ENCODE measurements at regions not wholly inside any gene's neighbourhood (a gene's known extent, or its start where the extent isn't known, plus 50 kb on each side); places are given as distances from the start of the nearest gene placed in this dataset.

- no peaks in the 10 kb centered on the region for H3K27me3 ChIP-seq (ENCODE audit: control insufficient read depth, insufficient read depth, low read length)
- H3K4me3 ChIP-seq (ENCODE audit: low read depth, low read length) = no peak overlapping the region
- no peaks in the 10 kb centered on the region for H3K36me3 ChIP-seq (ENCODE audit: control insufficient read depth, insufficient read depth, low read length)
- no peak for DNase-seq (ENCODE audit: low read depth)
- FAIRE-seq = no peak
- no peak for TF ChIP-seq CTCF (IDR thresholded peaks at IDR 0.05; ENCODE audit: insufficient read depth, low read length, severe bottlenecking)
Observed at GRCh38 chr10:130751851-130752250, 559.7 kb downstream of the TCERG1L start.

GRCh38 chr10:130756651-130757050 is 554.9 kb downstream of the TCERG1L start:
- no peaks in the 10 kb centered on the region for H3K36me3 ChIP-seq (ENCODE audit: control insufficient read depth, insufficient read depth, low read length)
- no peak for FAIRE-seq
- TF ChIP-seq CTCF (IDR thresholded peaks at IDR 0.05; ENCODE audit: insufficient read depth, low read length, severe bottlenecking) = no peak
- no peak overlapping the region for H3K4me3 ChIP-seq (ENCODE audit: low read depth, low read length)
- DNase-seq (ENCODE audit: low read depth) = no peak
- H3K27me3 ChIP-seq (ENCODE audit: control insufficient read depth, insufficient read depth, low read length) = no peaks in the 10 kb centered on the region

GRCh38 chr10:130757271-130757670 is 554.2 kb downstream of the TCERG1L start:
- no peak for DNase-seq (ENCODE audit: low read depth)
- FAIRE-seq = no peak
- no peak for TF ChIP-seq CTCF (IDR thresholded peaks at IDR 0.05; ENCODE audit: insufficient read depth, low read length, severe bottlenecking)
- H3K36me3 ChIP-seq (ENCODE audit: control insufficient read depth, insufficient read depth, low read length) = no peaks in the 10 kb centered on the region
- H3K27me3 ChIP-seq (ENCODE audit: control insufficient read depth, insufficient read depth, low read length) = no peaks in the 10 kb centered on the region
- no peak overlapping the region for H3K4me3 ChIP-seq (ENCODE audit: low read depth, low read length)

- H3K36me3 ChIP-seq (ENCODE audit: control insufficient read depth, insufficient read depth, low read length) = no peaks in the 10 kb centered on the region
- H3K4me3 ChIP-seq (ENCODE audit: low read depth, low read length) = no peak overlapping the region
- FAIRE-seq = peak; percentile 18
- no peak for DNase-seq (ENCODE audit: low read depth)
- no peaks in the 10 kb centered on the region for H3K27me3 ChIP-seq (ENCODE audit: control insufficient read depth, insufficient read depth, low read length)
- no peak for TF ChIP-seq CTCF (IDR thresholded peaks at IDR 0.05; ENCODE audit: insufficient read depth, low read length, severe bottlenecking)
Observed at GRCh38 chr10:130757821-130758489, 553.6 kb downstream of the TCERG1L start.

GRCh38 chr10:130758529-130758928 is 553.0 kb downstream of the TCERG1L start:
- DNase-seq (ENCODE audit: low read depth) (no peak), FAIRE-seq (no peak)
- H3K36me3 ChIP-seq (ENCODE audit: control insufficient read depth, insufficient read depth, low read length) = no peaks in the 10 kb centered on the region
- no peaks in the 10 kb centered on the region for H3K27me3 ChIP-seq (ENCODE audit: control insufficient read depth, insufficient read depth, low read length)
- no peak for TF ChIP-seq CTCF (IDR thresholded peaks at IDR 0.05; ENCODE audit: insufficient read depth, low read length, severe bottlenecking)
- no peak overlapping the region for H3K4me3 ChIP-seq (ENCODE audit: low read depth, low read length)

GRCh38 chr10:130761032-130761575 is 550.4 kb downstream of the TCERG1L start:
- no peak overlapping the region for H3K4me3 ChIP-seq (ENCODE audit: low read depth, low read length)
- FAIRE-seq = no peak
- TF ChIP-seq CTCF (IDR thresholded peaks at IDR 0.05; ENCODE audit: insufficient read depth, low read length, severe bottlenecking) = no peak
- H3K27me3 ChIP-seq (ENCODE audit: control insufficient read depth, insufficient read depth, low read length) = no peaks in the 10 kb centered on the region
- DNase-seq (ENCODE audit: low read depth) = no peak
- H3K36me3 ChIP-seq (ENCODE audit: control insufficient read depth, insufficient read depth, low read length) = no peaks in the 10 kb centered on the region

All from bronchial epithelial cell (primary cell).